Caco-2 (cell line): ENCODE measurements at regions not wholly inside any gene's neighbourhood (a gene's known extent, or its start where the extent isn't known, plus 50 kb on each side); places are given as distances from the start of the nearest gene placed in this dataset.

ENCODE experiments used
- BruUV-seq: library from RNA; stranded (reverse); fragments of 400-500 nt; replicated peaks from 2 replicates; lab custom pipeline; 2021; lab: Mats Ljungman, UMichigan
- CTCF ChIA-PET: fragments of 300-600 bp; sonication (Branson Sonifier 250); formaldehyde crosslinking; loops from one replicate; lab custom pipeline; 2022; ENCODE audit warnings: antibody characterized with exemption; lab: Charles Lee
- POLR2A ChIA-PET: fragments of 300-600 bp; sonication (Branson Sonifier 250); formaldehyde crosslinking; loops from one replicate; lab custom pipeline; 2022; ENCODE audit warnings: antibody characterized with exemption; lab: Charles Lee
- DNase-seq, 2 experiments: peaks; one replicate each; pipeline versions ENCODE4 v3.0.0 to v3.0.0-alpha.2; 2020 to 2022
- H3K27me3 ChIP-seq: replicated peaks from 2 replicates; pipeline ENCODE4 v1.6.0; 2011; ENCODE audit warnings: low read length; ENCODE audit not compliant: control insufficient read depth, insufficient read depth
- H3K36me3 ChIP-seq: 2 replicates; pipeline ENCODE4 v1.5.1; 2011; ENCODE audit warnings: low read length; ENCODE audit not compliant: control insufficient read depth, insufficient read depth
- H3K4me1 ChIP-seq: fragments of 250-450 bp; sonication (Bioruptor Pico); 2 replicates; pipeline ENCODE4 v1.5.1; 2020; ENCODE audit warnings: mild to moderate bottlenecking
- H3K4me3 ChIP-seq: 2 replicates; pipeline ENCODE4 v1.5.1; 2011; ENCODE audit warnings: low read depth, mild to moderate bottlenecking, control low read depth, low read length
- H3K9me3 ChIP-seq: fragments of 250-450 bp; sonication (Bioruptor Pico); 2 replicates; pipeline ENCODE4 v1.5.1; 2020; ENCODE audit warnings: mild to moderate bottlenecking, moderate library complexity
- H3K27ac Mint-ChIP-seq: one replicate; pipeline ENCODE4 v1.8.0; 2022; ENCODE audit warnings: mixed read lengths; ENCODE audit not compliant: unreplicated experiment
- H3K27me3 Mint-ChIP-seq: one replicate; pipeline ENCODE4 v1.8.0; 2022; ENCODE audit warnings: mixed read lengths; ENCODE audit not compliant: insufficient read depth, unreplicated experiment
- H3K36me3 Mint-ChIP-seq: one replicate; pipeline ENCODE4 v1.8.0; 2022; ENCODE audit warnings: mild to moderate bottlenecking, mixed read lengths; ENCODE audit not compliant: insufficient read depth, unreplicated experiment
- H3K4me1 Mint-ChIP-seq: one replicate; pipeline ENCODE4 v1.8.0; 2022; ENCODE audit warnings: low read depth, mixed read lengths; ENCODE audit not compliant: unreplicated experiment
- H3K4me3 Mint-ChIP-seq: one replicate; pipeline ENCODE4 v1.8.0; 2022; ENCODE audit warnings: mild to moderate bottlenecking, moderate library complexity, mixed read lengths; ENCODE audit not compliant: unreplicated experiment
- H3K9me3 Mint-ChIP-seq: one replicate; pipeline ENCODE4 v1.8.0; 2022; ENCODE audit warnings: mixed read lengths; ENCODE audit not compliant: unreplicated experiment
- CTCF ChIP-seq, 2 experiments: fragments of 200-600 bp in 1 of 2; IDR thresholded peaks; 1 replicate in 1 of 2; 2 replicates in 1 of 2; pipeline versions ENCODE4 v1.5.1 to v1.8.0; 2011 to 2022; ENCODE audit warnings: antibody characterized with exemption in 1 of 2, control low read depth in 1 of 2, inconsistent platforms in 1 of 2, low read depth in 1 of 2, low read length in 1 of 2, mild to moderate bottlenecking in 1 of 2, moderate library complexity in 1 of 2; ENCODE audit not compliant: insufficient read depth in 1 of 2, severe bottlenecking in 1 of 2, unreplicated experiment in 1 of 2
- intact Hi-C: fragments of 100-400 bp; cut with micrococcal nuclease; formaldehyde crosslinking; loops from one replicate; pipeline ENCODE4 v1.10.0; 2022; ENCODE audit not compliant: unreplicated experiment

- ChIA-PET POLR2A (no interaction called here), CTCF (no interaction called here)
- H3K27me3 Mint-ChIP-seq = no peaks in the 10 kb centered on the region
- TF ChIP-seq CTCF (IDR thresholded peaks at IDR 0.05; ENCODE audit: insufficient read depth in 1 of 2, low read depth in 1 of 2, low read length in 1 of 2, severe bottlenecking in 1 of 2, unreplicated experiment in 1 of 2) = no peak
- no peaks in the 10 kb centered on the region for H3K9me3 Mint-ChIP-seq
- Histone ChIP-seq H3K36me3 (no peaks in the 10 kb centered on the region), H3K27me3 (no peaks in the 10 kb centered on the region), H3K4me3 (no peak overlapping the region), H3K9me3 (no peaks in the 10 kb centered on the region), H3K4me1 (no peaks in the 10 kb centered on the region)
- H3K4me3 Mint-ChIP-seq = no peak overlapping the region
- intact Hi-C loops = no loop called here
- H3K4me1 Mint-ChIP-seq = peaks cover 9% of the 10 kb centered on the region
- no TSS peak for BruUV-seq
- no peak for DNase-seq
- no peaks in the 10 kb centered on the region for H3K36me3 Mint-ChIP-seq
- H3K27ac Mint-ChIP-seq = no peak overlapping the region
Observed at GRCh38 chr2:117723888-117724434, 90.5 kb upstream of the DDX18 start.

GRCh38 chr2:117726747-117727146 lies 87.7 kb upstream of the DDX18 start:
- POLR2A ChIA-PET = no interaction called here
- BruUV-seq = no TSS peak
- Histone ChIP-seq H3K4me3 (no peak overlapping the region), H3K4me1 (no peaks in the 10 kb centered on the region), H3K27me3 (no peaks in the 10 kb centered on the region), H3K36me3 (no peaks in the 10 kb centered on the region), H3K9me3 (no peaks in the 10 kb centered on the region)
- H3K4me1 Mint-ChIP-seq = peaks cover 7% of the 10 kb centered on the region
- no peak overlapping the region for H3K27ac Mint-ChIP-seq
- H3K36me3 Mint-ChIP-seq = no peaks in the 10 kb centered on the region
- intact Hi-C loops = no loop called here
- DNase-seq = no peak
- no peak overlapping the region for H3K4me3 Mint-ChIP-seq
- TF ChIP-seq CTCF (IDR thresholded peaks at IDR 0.05; ENCODE audit: insufficient read depth in 1 of 2, low read depth in 1 of 2, low read length in 1 of 2, severe bottlenecking in 1 of 2, unreplicated experiment in 1 of 2) = no peak
- no peaks in the 10 kb centered on the region for H3K27me3 Mint-ChIP-seq
- CTCF ChIA-PET = no interaction called here
- H3K9me3 Mint-ChIP-seq = no peaks in the 10 kb centered on the region

- no peak overlapping the region for H3K4me3 ChIP-seq
- H3K27me3 Mint-ChIP-seq = peaks cover 8% of the 10 kb centered on the region
- no peaks in the 10 kb centered on the region for H3K9me3 Mint-ChIP-seq
- no peak overlapping the region for H3K4me3 Mint-ChIP-seq
- TF ChIP-seq CTCF (IDR thresholded peaks at IDR 0.05; ENCODE audit: insufficient read depth in 1 of 2, low read depth in 1 of 2, low read length in 1 of 2, severe bottlenecking in 1 of 2, unreplicated experiment in 1 of 2) = no peak
- H3K36me3 ChIP-seq = no peaks in the 10 kb centered on the region
- no peak overlapping the region for H3K27ac Mint-ChIP-seq
- no peaks in the 10 kb centered on the region for H3K27me3 ChIP-seq
- no peaks in the 10 kb centered on the region for H3K36me3 Mint-ChIP-seq
- BruUV-seq = no TSS peak
- intact Hi-C loops = no loop called here
- H3K4me1 Mint-ChIP-seq = no peaks in the 10 kb centered on the region
- ChIA-PET POLR2A (no interaction called here), CTCF (no interaction called here)
- DNase-seq = no peak
- H3K9me3 ChIP-seq = no peaks in the 10 kb centered on the region
- H3K4me1 ChIP-seq = no peaks in the 10 kb centered on the region
Observed at GRCh38 chr2:117737846-117738245, 76.6 kb upstream of the DDX18 start.
